HuH-7.5 (cell line): ENCODE measurements at regions not wholly inside any gene's neighbourhood (a gene's known extent, or its start where the extent isn't known, plus 50 kb on each side); places are given as distances from the start of the nearest gene placed in this dataset.

Source experiments
- DNase-seq: peaks from one replicate; pipeline ENCODE4 v3.0.0; 2011; ENCODE audit warnings: low spot score

DNA sequence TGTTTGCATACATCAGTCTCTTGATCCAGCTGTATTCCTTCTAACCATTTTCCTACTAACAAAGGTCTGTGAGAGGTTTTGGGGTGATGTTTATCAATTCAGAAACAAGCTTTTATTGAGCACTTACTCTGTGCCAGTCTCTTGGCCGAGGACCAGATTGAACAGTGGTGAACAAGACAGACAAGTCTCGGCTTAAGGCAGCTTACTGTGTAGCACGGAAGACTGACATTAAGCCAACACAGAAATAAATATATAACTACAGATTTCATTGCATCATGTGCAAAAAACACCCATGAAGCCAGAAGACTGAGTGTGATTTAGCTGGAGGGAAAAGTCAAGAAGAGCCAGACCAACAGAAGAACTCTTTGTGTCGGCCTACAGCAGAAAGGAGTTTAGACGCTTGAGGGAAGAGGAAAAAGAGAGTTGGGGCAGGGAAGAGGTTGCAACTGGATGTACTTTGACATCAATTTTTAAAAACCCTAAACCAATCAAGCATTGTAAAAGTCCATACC lies 549.6 kb upstream of the CITED2 start:
- no peak for DNase-seq

DNA sequence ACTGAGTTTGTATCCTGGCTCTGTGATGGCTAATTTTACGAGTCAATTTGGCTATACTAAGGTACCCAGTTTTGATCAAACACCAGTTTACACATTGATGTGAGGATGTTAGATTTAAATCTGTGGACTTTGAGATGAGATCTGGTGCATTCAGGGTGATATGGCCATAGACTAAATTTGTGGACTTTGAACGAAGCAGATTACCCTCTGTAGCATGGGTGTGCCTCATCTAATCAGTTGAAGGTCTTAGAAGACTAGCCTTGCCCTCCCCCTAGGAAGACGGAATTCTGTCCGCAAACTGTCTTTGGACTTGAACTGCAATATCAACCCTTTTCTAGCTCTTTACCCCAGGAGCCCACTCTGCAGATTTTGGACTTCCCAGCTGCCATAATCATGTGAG lies 547.8 kb upstream of the CITED2 start:
- no peak for DNase-seq

DNA sequence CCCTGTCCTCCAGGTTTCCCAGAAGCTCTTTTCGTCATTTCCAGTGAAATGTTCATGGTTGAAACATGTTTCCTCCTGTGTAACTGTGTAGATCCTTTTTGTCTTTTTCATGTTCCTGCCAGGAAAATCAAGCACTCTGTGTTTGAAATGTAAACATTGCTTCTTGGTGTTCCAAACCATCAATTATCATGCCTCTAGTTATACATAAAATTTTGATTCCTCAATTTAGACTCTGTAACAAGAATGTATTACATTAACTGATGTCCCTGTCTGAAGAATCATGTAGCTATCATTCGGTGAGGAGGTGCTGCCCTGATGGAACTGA lies 546.3 kb upstream of the CITED2 start:
- no peak for DNase-seq

DNA sequence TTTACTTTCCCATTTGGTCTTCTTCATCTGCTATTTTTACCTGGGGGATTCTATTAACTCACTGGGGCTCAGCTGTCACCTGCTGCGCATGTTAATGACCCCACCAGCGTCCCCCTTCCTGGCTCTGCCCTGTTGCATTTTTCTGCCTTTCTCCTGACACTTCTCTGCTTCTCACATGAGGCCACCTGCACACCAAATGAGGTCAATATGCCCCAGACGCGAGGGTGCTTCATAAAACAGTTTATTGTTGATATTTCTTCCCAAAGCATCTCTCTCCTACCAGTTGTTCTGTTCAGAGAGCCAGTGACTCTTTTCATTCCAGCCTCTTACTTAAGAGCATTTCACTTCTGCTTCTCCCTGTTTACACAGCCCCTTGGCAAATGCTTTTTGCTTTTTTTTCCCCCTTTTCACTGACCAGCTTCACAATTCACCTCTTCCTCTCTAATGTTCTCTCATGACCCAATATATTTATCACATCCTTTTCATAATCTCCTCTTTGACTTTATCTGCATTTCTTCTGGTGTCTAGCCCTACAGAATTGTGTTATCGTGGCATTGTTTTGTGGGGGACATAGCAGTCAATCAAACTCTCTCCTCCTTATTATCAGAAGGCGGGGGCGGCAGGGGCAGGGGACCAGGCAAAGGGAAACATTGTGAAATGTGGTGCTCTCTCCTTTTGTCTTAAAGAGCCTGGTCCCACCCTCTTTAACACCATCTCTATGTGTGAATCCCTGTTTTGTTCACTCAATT lies 545.8 kb upstream of the CITED2 start:
- no peak for DNase-seq

DNA sequence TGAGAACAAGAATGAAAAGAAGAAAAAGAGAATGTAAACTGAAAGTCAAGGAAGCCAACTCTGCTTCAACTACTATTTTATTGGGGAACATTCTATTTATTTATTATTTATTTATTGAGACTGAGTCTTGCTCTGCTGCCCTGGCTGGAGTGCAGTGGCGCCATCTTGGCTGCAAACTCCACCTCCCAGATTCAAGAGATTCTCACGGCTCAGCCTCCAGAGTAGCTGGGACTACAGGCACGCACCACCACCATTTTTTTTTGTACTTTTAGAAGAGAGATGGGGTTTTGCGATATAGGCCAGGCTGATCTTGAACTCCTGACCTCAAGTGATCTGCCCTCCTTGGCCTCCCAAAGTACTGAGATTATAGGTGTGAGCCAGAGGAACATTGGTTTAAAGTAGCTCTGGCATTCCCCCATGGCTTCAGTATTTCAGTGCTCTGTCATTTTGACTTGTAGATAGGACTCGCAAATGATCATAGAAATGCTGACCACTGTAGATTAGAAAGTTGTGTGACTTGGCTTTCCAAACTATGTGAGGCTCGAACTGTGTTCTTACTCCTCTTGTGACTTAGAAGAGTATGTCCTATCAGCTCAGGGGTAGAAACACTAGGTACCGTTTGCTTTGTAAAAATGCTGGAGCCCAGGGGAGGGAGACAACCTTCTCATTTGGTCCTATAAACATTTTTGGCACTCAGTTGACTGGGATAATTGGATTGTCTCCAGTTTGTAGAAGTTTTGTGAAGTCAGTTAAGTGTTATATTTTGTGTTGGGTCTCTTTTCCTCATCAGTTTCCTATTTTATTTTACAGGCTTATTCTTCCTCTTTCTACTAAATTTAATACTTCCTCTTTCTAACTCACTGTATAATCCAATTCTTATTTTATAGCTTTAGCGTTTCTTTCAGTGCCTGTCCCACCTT lies 544.9 kb upstream of the CITED2 start:
- DNase-seq, result no peak

DNA sequence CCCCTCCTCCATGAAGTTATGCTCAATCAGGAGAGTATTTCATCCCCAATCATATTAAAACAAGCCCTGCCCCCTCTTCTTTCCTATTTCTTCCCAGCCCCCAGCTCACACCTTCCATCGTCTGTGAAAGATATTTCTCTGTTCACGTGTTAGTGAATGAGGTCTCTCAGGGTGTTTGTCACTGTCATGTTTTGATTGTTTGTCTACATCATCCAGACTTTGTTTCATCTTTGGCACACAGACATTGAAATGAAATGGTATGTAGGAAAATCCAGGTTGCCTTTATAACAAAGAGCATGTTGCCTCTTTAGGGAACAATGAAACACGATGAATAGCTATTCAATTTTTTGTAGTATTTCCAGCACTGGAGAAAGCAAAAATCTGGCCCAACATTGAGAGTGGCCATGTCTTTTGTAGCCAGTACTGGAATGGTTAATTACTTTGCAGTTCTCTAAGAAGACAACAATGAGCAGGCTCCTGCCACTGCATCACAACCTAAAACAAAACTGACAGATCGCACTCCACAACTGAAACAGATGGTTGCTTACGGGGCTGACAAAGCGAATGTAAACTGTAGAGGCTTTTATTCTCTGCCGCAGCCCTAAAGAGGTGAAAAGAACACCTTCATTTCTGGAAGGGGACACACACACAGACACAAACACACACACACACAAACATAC lies 543.6 kb upstream of the CITED2 start:
- DNase-seq, result no peak

DNA sequence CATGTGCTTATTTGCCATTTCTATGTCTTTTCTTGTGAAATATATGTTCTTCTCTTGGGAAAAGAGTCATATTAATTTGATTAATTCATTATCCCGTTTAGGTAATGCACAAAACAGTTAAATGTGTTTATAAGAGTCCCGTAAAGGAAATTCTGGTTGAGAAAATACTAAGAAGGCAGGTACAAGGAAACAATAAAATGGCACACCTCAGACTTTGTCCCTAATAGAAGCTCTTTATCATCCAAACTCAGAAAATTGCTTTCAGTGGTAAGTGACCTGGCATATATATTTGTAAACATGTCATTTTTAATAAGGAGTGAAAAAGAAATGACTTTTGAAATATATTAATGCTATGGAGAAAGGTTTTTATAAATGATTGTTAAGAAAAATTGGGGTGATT lies 540.5 kb upstream of the CITED2 start:
- no peak for DNase-seq

DNA sequence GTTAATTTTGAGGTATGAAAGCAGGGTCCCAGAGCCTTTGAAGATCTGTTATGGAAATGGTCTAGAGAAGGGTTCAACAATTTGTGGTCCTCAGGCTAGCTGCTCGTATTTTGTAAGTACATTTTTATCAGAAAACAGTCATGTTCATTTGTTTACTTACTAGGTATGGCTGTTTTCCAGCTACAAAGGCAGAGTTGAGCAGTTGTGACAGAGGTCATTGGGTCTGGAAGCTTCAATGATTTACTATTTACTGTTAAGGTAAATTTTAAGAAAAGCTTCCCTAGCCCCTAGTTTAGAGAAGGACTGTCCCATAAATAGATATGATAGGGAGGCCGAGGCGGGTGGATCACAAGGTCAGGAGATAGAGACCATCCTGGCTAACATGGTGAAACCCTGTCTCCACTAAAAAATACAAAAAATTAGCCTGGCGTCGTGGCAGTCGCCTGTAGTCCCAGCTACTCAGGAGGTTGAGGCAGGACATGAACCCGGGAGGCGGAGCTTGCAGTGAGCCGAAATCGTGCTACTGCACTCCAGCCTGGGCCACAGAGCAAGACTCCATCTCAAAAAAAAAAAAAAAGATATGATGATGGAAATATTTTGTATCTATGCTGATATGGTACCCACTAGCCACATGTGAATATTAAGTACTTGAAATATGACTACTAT lies 538.4 kb upstream of the CITED2 start:
- no peak for DNase-seq

DNA sequence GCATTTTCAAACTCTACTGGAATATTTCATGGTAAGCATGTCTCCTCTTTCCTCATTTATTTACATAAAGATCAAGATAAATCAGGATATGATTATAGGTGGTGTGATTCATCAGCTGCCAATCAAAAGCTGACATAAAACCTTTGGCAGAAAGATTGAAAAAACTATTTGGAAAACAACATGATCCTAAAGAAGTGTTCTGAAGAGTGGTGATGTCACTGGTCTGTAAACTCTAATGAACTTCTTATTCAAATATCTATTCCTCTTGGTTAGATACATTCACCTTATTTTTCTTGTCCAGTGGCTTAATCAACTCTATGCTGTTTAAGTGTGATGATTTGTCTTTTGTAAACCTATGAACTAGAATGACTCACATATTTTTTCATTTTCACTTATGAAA lies 535.5 kb upstream of the CITED2 start:
- no peak for DNase-seq

DNA sequence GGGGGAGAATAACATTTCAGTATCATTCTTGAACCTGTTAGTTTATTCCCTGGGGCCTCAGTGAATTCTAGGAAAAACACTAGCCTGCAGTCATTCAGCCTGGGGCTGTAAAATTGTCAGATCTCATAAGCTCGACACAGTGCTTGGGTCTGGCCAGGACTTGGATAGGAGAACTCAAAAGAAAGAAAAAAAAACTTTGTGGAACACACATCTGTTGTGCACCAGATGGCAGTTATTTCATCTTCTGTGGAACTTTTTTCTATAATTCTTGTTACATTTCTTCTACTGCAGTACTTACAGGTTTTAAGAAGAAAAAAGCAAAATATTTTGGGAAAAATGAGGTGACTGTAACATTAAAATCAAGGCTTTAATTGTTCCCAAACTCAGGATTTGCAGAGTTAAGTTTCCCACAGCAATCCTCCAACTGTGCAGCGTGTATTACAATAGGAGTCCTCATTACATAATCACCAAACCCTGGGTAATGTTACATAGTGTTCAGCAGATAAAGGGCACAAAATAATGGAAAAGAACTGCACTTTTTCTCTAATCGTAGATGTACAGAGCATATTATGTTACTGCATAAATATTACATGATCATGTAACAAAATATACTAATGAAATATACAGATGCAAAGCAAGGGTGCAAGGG lies 531.1 kb upstream of the CITED2 start:
- DNase-seq, result no peak

DNA sequence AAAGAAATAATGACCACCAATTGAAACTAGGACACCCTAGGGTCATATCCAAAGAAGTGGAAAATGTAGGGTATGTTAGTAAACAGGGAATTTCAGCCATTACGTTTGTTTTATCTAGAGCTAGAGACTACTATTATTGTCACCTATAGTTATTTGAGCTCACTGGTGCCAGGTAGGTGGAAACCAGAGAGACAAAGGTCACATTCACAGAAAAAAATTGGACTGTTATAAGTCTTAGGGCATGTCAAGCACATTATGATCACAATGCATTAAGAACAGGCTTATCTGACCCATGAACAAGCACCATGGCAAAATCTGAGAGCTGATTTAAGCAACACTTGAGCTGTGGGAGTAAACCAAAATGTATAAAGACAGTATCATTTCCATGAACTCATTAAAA lies 530.1 kb upstream of the CITED2 start:
- DNase-seq, result no peak

DNA sequence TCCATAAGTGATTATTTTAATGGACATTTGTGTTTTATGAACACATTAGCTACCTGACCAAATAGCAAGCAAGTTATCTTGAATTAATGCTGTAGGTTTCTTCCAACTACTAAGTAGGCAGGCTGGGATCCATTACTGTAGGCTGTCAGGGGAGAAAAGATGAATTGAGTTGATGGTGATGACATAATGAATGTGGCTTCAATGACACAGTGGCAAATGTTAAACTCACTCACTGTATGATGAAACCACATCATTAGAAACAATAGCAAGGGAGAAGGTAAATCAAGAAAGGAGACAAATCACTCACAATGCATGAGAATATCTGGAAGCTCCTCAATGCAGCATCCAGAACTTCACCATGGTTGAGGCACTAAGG lies 529.7 kb upstream of the CITED2 start:
- no peak for DNase-seq

DNA sequence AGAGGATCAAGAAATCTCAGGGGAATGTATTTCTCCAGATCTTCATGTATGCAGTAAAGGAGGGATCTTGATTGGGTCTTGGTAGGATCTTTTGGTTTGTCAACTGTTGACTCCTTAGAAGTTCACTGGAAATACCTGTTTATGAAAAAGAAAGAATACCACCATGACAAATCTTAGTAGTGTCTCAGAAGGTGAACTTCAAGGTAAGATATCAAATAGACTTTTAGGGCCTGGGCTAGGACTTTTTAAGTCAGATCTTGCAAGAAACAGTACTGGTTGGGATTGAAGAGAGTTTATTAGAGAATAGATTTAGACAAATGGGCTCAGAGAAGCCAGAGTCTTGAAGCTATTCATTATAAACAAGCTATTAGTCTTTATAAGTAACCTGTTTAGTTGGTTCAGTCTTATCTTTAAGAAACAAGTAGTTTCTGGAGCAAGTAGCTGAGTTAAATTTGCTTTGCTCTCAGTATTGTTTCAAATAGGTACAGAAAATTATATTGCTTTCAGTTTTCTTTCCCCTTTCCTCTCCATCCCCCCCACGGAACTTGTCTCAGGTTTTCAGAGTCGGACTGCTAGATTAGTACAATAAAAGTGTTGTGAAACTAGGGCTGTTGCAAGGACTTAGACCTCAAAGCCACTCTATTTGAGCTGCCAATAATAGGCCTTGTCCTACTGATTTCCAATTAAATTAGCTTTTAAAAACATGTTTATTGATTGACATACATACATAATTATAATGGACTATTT lies 529.1 kb upstream of the CITED2 start:
- no peak for DNase-seq

DNA sequence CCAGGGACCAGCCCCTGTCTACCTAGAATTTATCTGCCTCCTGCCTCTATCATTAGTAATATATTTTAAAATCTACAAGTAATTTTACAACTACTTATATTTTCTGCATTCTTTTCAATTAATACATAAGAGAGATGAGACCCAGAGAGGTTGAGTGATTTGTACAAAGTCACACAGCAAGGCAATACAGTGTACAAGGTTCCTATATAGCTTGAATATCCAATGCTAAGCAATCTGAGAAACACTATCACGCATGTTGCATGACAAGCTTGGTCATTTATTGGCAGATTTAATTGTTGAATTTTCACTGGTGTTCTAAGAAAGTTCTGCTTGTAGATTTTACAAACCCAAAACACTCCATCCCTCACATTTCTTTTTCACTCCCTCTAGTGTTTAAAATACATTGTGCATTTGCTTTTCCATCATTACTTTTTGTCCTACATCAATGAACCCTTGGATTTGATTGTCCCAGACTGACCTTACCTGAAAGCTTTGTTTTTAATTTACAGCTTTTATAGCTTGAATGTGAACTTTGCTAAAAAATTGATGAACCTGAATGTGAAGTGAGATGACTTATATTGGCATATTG lies 520.9 kb upstream of the CITED2 start:
- no peak for DNase-seq

DNA sequence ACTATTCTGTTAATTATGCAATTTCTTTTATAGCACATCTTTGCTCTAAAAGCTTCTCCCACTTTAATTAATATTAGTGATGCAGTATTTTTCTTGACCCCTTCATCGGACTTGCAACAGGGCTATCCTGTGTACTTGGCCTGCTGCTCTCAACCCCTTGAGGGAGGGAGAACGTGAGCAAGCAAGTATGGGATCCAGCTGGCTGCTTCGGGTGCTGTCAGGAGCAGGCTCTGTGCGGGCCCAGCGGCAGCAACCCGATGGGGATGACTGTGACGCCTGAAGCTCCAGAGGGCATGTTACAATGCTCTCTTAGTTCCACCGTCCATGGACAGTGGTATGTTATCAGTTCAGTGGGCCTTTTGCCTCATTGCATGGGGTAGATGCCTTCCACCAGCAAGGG lies 519.8 kb upstream of the CITED2 start:
- DNase-seq, result no peak

DNA sequence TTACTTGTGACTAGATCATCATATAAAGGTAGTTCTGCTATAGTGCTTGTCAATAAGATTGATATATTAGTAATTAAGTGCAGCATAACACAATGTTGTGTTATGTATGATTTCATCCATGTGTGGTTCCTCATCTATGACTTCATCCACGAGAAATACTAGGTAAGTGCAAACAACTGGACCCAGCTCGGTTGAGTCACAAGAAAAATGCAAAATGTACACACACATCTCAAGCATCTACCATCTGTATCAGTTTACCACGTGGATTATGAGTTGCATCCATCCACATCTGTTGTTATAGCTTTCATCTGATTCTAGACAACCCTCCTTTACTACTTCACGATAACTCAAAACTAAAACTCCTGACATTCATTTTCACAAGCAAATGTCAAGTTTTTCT lies 517.0 kb upstream of the CITED2 start:
- DNase-seq, result no peak

DNA sequence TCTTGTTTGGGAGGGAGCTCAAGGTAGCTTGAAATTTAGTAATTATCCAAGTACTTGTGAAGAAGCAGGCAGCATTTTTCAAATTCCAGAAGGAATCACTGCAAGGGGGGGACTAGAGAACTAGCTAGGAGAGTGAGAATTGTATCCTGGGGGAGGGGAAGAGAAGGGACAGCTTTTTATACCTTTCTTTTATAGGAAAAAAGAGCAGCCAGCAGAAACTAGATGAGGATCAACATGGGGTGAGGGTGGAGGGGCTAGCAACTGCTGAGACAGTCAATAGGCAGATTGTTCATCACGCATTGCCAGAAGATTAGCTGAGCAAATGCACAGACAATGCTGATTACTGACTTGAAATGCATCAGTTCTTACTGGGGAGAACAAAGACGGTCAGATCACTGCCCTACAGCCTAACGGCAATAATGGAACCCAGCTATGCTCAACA lies 514.3 kb upstream of the CITED2 start:
- no peak for DNase-seq

DNA sequence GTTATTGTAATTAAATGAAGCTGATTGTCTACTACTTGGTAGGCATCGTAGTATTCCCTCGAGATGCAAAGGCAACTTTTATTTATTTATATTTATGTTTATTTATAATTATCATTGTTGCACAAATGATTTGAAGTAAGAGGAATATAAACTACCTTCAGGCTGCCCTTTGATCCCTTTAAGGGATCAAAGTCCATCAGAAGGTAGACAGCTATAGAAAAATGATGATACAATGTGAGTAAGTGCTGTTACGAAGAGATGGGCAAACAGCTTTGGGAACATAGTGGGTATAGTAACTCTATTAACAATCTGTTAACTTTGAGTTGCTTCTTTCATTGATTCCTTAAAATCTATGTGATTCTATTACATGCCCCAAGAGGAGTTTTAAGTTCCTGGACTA lies 512.8 kb upstream of the CITED2 start:
- no peak for DNase-seq

DNA sequence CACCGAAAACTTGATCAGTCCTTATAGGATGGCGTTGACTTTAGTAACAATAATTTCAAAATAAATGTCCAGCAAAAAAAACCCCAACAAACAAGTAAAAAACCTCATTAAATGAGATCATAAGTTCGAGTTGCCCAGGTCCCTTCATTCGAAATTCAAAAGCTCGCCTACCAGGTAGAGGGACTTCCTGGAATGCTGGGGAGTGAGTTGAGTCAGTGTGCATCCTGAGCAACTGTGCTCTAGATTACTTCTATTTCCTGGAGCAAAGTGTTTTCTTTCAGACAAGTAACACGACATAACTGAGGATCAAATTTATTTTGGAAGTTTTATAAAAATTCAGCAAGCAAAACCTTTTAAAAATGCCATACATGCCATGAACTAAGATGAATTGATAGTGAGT lies 511.9 kb upstream of the CITED2 start:
- no peak for DNase-seq

DNA sequence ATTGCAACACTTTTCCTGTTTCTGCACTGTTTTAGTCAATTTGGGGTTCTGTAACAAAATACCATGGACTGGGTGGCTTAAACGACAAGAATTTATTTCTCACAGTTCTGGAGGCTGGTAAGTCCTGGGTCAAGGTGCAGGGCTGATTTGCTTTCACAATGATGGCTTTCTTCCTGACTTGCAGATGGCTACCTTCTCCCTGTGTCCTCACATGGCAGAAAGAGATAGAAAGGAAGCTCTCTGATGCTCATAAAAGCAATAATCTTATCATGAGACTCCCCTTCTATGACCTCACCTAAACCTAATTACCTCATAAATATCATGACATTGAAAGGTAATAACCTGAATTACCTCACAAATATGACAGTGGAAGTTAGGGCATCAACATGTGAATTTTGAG lies 511.5 kb upstream of the CITED2 start:
- no peak for DNase-seq

DNA sequence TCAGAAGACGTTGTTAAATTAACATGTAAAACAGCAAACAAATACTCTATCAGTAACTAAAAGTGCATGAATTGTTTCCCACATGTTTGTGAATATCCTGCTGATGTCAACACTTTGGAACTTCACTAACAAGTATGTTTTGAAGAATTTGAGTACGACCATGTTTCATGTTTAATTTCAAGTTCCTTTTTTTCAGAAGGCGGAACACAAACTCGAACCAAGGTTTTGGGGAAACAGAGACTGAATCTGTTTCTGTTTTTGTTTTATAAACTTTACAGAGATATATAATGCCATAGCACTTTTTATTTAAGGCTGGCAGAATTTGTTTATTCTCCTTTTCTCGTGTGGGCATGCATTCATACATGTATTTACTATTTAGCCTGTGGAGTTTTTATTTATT lies 509.3 kb upstream of the CITED2 start:
- no peak for DNase-seq
